Activated naive CD4-positive, alpha-beta T cell treated with anti-CD3 and anti-CD28 coated beads, Interleukin-2, amount 50 U/mL, for 72 hours (primary cell): ENCODE measurements at regions not wholly inside any gene's neighbourhood (a gene's known extent, or its start where the extent isn't known, plus 50 kb on each side); places are given as distances from the start of the nearest gene placed in this dataset.
"Not testable (repeated sequence)": the region's sequence is repeated elsewhere in the genome, so short reads cannot be mapped to it uniquely, and the experiment has no call there.

Source experiments
- ATAC-seq, 2 donors: fragments of 150-1000 bp; cut with Tn5 transposase; 2 replicates each; pipeline ENCODE4 v1.10.0; 2021; ENCODE audit warnings: mild to moderate bottlenecking in 2 of 2, moderate library complexity in 2 of 2
- DNase-seq, 2 donors: peaks; one replicate each; pipeline ENCODE4 v3.0.0; 2021 to 2022; ENCODE audit warnings: low spot score in 2 of 2
- H3K27ac Mint-ChIP-seq, 2 donors: one replicate each; pipeline ENCODE4 v1.8.0; 2022; ENCODE audit warnings: mild to moderate bottlenecking in 2 of 2, mixed read lengths in 2 of 2
- H3K36me3 Mint-ChIP-seq, 2 donors: one replicate each; pipeline ENCODE4 v1.8.0; 2022; ENCODE audit warnings: mixed read lengths in 2 of 2
- H3K9me3 Mint-ChIP-seq, 2 donors: one replicate each; pipeline ENCODE4 v1.8.0; 2022; ENCODE audit warnings: mixed read lengths in 2 of 2

GRCh38 chr19:28554321-28555091 is 658.4 kb downstream of the UQCRFS1 start:
- DNase-seq, result no peak
- ATAC-seq, result no peak
- Mint-ChIP-seq H3K27ac (no peak overlapping the region), H3K9me3 (peaks cover 3 to 4% of the 10 kb centered on the region in 2 donors), H3K36me3 (no peaks in the 10 kb centered on the region)

DNA sequence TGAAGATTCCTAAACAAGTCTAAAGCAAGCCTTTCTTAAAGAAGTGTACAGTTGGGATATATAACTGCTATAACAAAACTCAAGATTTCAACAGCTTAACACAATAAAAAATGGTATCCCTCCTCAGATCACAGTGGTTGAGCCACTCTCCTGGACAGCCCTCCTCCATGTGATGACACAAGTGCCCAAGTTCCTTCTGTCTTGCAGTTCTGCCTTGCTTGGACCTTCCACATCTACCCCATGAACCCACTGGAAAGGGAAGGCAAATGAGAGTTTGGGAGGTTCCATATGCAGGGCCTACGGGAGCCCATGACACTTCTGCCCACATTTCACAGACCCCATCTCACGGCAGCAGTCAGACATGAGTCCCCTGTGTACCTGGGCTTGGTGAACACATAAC is 659.2 kb downstream of the UQCRFS1 start:
- Mint-ChIP-seq H3K9me3 (peaks cover 3 to 4% of the 10 kb centered on the region in 2 donors), H3K36me3 (no peaks in the 10 kb centered on the region), H3K27ac (no peak overlapping the region)
- no peak for DNase-seq
- ATAC-seq, result no peak

DNA sequence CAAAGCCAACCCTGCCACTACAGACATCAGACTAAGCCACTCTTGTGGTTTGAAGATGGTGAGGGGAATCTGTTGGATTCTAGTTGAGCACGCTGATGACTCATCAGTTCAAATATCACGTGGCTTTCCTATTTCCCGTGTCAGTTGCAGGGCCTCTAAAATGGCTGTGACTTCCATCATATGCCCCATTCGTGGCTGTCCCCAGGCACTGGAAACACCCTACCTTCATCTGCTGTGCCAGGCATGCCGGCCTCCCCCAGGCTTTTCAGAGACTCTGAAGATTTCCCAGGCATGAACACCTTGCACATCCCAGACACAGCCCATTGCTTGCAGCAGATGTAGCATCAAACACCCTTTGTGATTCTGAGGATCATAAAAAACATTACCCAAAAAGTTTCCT is 659.9 kb downstream of the UQCRFS1 start:
- H3K27ac Mint-ChIP-seq, result no peak overlapping the region
- H3K36me3 Mint-ChIP-seq, result no peaks in the 10 kb centered on the region
- H3K9me3 Mint-ChIP-seq, result peaks cover 3 to 4% of the 10 kb centered on the region in 2 donors
- DNase-seq (no peak), ATAC-seq (peak in 1 of 2 donors; percentile 45)

DNA sequence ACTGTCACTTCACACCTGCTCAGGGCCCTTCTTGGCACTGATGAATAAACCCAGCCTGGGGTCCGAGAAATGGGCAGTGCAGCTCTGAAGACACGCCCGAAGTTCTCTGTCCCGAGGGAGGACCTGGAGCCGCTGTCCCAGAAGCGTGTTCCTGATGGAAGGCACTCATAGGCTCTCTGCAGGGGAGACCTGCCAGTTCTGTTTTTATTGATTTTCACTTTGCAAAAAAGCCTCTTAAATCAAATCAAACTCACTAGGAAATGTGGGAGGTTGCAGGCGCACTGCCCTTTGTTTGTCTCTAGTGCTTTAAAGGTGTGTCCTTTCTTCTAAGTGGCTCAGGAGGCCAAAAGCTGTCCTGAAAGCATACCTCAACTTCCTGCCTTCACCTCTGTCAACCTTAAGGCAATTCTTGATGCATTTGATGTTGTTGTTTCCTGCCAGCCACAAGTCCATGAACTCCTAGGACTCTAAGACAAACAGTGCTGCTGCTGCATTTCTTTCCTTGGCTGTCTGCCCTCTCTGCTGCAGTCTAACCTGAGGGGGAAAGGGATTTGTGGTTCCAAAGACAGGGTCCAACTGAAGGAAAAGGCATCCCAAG is 663.2 kb downstream of the UQCRFS1 start:
- DNase-seq (no peak), ATAC-seq (no peak)
- peaks cover 7% of the 10 kb centered on the region in 2 donors for H3K9me3 Mint-ChIP-seq
- H3K36me3 Mint-ChIP-seq, result peaks cover 0 to 2% of the 10 kb centered on the region in 2 donors
- H3K27ac Mint-ChIP-seq, result no peak overlapping the region

DNA sequence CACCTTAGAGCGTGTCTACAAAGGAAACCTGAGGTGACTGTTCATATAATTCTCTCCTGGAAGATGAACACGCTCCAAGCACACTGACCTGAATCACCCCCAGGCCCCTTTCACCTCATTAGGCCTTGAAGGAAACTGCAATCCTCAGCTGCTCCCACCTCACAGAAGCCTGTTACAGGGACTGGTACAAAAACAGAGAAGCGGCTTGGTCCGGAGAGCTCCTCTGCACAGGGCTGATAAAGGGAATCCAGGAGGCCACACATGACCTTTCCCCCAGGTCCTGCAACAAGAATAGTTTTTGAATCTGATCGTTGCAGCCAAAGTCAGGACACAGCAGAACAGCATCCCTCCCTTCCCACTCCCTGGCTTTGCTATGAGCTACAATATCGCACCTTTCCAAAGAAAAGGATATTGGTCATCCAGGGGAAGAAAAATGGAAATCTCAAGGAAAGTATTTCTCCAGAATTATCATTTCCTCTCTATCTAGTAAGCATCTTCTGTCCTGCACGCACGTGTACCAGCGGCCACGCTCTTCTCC is 666.7 kb downstream of the UQCRFS1 start:
- ATAC-seq (no peak), DNase-seq (no peak)
- Mint-ChIP-seq H3K36me3 (peaks cover 0 to 4% of the 10 kb centered on the region in 2 donors), H3K27ac (no peak overlapping the region), H3K9me3 (peaks cover 3 to 4% of the 10 kb centered on the region in 2 donors)

- not testable (repeated sequence) for H3K27ac Mint-ChIP-seq, H3K9me3 Mint-ChIP-seq, ATAC-seq, DNase-seq, H3K36me3 Mint-ChIP-seq
Observed at GRCh38 chr19:28545397-28545796, 667.6 kb downstream of the UQCRFS1 start.

DNA sequence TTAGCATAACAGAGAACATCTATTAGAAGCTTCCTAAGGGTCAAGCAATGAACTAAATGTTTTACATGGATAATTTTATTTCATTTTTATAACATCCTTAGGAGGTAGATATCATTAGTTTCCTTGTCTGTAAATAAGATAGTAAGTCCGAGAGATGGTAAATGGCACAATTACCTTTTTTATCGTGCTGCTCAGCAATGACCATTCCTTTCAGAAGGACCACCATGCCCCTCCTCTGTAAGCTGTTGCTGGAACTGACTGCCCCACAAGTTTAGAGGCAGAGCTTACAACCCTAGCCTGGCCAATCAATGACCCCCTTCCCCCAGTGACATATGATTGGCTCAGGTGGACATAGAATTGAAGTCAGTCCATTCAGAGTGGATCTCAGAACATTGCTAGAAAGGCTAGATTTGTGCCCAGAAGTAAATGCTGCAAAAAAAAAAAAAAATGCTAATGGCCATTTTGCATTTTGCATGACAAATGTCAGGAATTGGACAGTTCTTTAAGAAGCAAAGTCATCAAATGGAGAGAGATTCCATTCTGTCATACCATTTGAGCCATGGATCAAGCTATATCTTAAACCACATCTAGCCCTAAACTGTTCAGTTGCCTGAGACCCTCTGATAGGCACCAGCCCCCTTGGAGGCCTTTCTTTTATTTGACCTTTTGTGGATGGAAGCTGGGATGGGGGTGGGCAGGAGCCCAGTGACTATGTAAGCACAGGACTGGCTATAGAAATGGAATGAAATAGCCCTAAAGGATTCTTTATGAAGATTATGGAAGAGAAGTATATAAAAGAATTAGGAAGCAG is 668.3 kb downstream of the UQCRFS1 start:
- Mint-ChIP-seq H3K36me3 (peaks cover 0 to 4% of the 10 kb centered on the region in 2 donors), H3K9me3 (peaks cover 3 to 4% of the 10 kb centered on the region in 2 donors), H3K27ac (no peak overlapping the region)
- DNase-seq (no peak), ATAC-seq (no peak)

DNA sequence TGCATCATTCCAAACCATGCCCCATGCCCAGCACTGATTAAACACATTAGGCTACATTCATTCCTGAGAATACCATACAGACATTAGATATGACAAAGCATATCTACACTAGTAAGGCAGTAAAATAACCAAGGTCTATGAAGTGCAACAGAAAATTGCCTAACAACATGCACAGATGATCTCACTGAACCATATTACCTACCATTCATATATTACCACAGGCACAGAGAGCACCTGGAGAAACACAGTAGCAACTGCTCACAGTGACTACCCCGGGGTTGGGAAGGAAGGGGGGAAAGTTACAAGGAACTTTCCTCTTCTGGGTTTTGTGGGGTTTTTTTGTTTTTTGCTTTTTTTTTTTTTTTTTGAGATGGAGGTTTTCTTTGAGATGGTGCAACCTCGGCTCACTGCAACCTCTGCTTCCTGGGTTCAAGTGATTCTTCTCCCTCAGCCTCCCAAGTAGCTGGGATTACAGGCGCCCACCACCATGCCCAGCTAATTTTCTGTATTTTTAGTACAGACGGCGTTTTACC is 669.6 kb downstream of the UQCRFS1 start:
- peaks cover 3 to 4% of the 10 kb centered on the region in 2 donors for H3K9me3 Mint-ChIP-seq
- DNase-seq, result no peak
- peaks cover 0 to 4% of the 10 kb centered on the region in 2 donors for H3K36me3 Mint-ChIP-seq
- ATAC-seq, result no peak
- H3K27ac Mint-ChIP-seq, result no peak overlapping the region

- DNase-seq, result no peak
- H3K36me3 Mint-ChIP-seq, result peaks cover 0 to 4% of the 10 kb centered on the region in 2 donors
- ATAC-seq, result no peak
- H3K27ac Mint-ChIP-seq, result no peak overlapping the region
- peaks cover 8 to 9% of the 10 kb centered on the region in 2 donors for H3K9me3 Mint-ChIP-seq
Observed at GRCh38 chr19:28542394-28543243, 670.3 kb downstream of the UQCRFS1 start.

GRCh38 chr19:28541602-28542393 is 671.2 kb downstream of the UQCRFS1 start:
- no peak for DNase-seq
- no peak for ATAC-seq
- no peak overlapping the region for H3K27ac Mint-ChIP-seq
- H3K9me3 Mint-ChIP-seq, result peaks cover 8 to 9% of the 10 kb centered on the region in 2 donors
- peaks cover 0 to 4% of the 10 kb centered on the region in 2 donors for H3K36me3 Mint-ChIP-seq

DNA sequence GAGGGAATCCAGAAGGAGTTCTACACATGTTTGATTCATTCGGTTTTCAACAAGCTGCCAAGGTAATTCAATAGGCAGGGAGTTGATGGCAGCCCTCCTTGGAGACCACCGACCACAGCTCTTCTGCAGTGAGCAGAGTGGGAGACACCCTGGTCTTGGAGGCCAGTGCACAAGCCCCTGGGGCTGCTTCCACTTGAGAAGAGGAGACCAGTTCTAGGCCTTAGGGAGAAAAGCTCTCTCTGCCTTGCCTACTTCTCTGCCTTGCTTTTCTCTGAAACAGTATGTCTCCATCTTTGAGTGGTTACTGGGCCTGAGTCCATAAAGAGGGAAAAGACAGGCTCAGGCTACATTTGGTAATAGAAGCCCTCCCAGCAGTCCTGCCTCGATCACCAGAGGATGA is 671.9 kb downstream of the UQCRFS1 start:
- no peak for DNase-seq
- ATAC-seq, result no peak
- no peak overlapping the region for H3K27ac Mint-ChIP-seq

DNA sequence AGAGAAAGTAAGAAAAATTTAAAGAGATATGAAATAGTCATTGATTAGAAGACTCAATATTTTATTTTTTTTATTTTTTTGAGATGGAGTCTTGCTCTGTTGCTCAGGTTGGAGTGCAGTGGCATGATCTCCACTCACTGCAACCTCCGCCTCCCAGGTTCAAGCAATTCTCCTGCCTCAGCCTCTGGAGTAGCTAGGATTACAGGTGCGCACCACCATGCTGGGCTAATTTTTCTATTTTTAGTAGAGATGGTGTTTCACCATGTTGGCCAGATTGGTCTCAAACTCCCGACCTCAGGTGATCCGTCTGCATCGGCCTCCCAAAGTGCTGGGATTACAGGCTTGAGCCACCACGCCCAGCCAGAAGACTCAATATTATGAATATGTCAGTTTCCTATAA is 672.6 kb downstream of the UQCRFS1 start:
- not testable (repeated sequence) for H3K36me3 Mint-ChIP-seq, DNase-seq, H3K27ac Mint-ChIP-seq, H3K9me3 Mint-ChIP-seq, ATAC-seq

More for the DNA sequence above, 671.9 kb downstream of the UQCRFS1 start:
- peaks cover 0 to 4% of the 10 kb centered on the region in 2 donors for H3K36me3 Mint-ChIP-seq
- peaks cover 8 to 9% of the 10 kb centered on the region in 2 donors for H3K9me3 Mint-ChIP-seq

GRCh38 chr19:28539759-28540158 is 673.2 kb downstream of the UQCRFS1 start:
- ATAC-seq (no peak), DNase-seq (no peak)
- Mint-ChIP-seq H3K9me3 (peaks cover 5 to 6% of the 10 kb centered on the region in 2 donors), H3K27ac (no peak overlapping the region), H3K36me3 (peaks cover 0 to 1% of the 10 kb centered on the region in 2 donors)

DNA sequence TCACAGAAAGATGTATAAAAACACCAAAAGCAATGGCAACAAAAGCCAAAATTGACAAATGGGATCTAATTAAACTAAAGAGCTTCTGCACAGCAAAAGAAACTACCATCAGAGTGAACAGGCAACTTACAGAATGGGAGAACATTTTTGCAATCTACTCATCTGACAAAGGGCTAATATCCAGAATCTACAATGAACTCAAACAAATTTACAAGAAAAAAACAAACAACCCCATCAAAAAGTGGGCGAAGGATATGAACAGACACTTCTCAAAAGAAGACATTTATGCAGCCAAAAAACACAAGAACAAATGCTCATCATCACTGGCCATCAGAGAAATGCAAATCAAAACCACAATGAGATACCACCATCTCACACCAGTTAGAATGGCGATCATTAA is 674.4 kb downstream of the UQCRFS1 start:
- not testable (repeated sequence) for H3K27ac Mint-ChIP-seq, DNase-seq, ATAC-seq, H3K36me3 Mint-ChIP-seq
- peaks cover 5 to 13% of the 10 kb centered on the region in 2 donors for H3K9me3 Mint-ChIP-seq

- DNase-seq (no peak), ATAC-seq (no peak)
- peaks cover 5 to 13% of the 10 kb centered on the region in 2 donors for H3K9me3 Mint-ChIP-seq
- H3K27ac Mint-ChIP-seq, result no peak overlapping the region
- no peaks in the 10 kb centered on the region for H3K36me3 Mint-ChIP-seq
Observed at GRCh38 chr19:28537896-28538295, 675.1 kb downstream of the UQCRFS1 start.
